ENCODE measurements at regions not wholly inside any gene's neighbourhood (a gene's known extent, or its start where the extent isn't known, plus 50 kb on each side); places are given as distances from the start of the nearest gene placed in this dataset.

GRCh38 chr17:79364315-79365094, 246.3 kb downstream of the RBFOX3 start:
- no peak for DNase-seq

- no peak for DNase-seq
These were observed 247.1 kb downstream of the RBFOX3 start for GRCh38 chr17:79363552-79364275.

GRCh38 chr17:79362772-79363305, 248.0 kb downstream of the RBFOX3 start:
- no peak for DNase-seq

GRCh38 chr17:79361873-79362771, 248.7 kb downstream of the RBFOX3 start:
- DNase-seq = no peak

- no peak for DNase-seq
These were observed 249.6 kb downstream of the RBFOX3 start for GRCh38 chr17:79361221-79361734.

- DNase-seq = no peak
These were observed 250.7 kb downstream of the RBFOX3 start for GRCh38 chr17:79360196-79360595.

- DNase-seq = no peak
These were observed 253.9 kb downstream of the RBFOX3 start for GRCh38 chr17:79356839-79357447.

- no peak for DNase-seq
These were observed 255.7 kb downstream of the RBFOX3 start for GRCh38 chr17:79355165-79355564.

GRCh38 chr17:79354173-79354820, 256.6 kb downstream of the RBFOX3 start:
- no peak for DNase-seq

GRCh38 chr17:79353548-79353947, 257.3 kb downstream of the RBFOX3 start:
- no peak for DNase-seq

GRCh38 chr17:79353016-79353415, 257.8 kb downstream of the RBFOX3 start:
- no peak for DNase-seq

- no peak for DNase-seq
These were observed 260.3 kb downstream of the RBFOX3 start for GRCh38 chr17:79350533-79350932.

- no peak for DNase-seq
These were observed 261.1 kb downstream of the RBFOX3 start for GRCh38 chr17:79349506-79350400.

GRCh38 chr17:79342376-79342775, 267.8 kb downstream of the ENGASE start:
- no peak for DNase-seq

GRCh38 chr17:79341816-79342215, 267.2 kb downstream of the ENGASE start:
- no peak for DNase-seq

- DNase-seq = no peak
These were observed 266.7 kb downstream of the ENGASE start for GRCh38 chr17:79341222-79341780.

GRCh38 chr17:79340333-79341221, 266.0 kb downstream of the ENGASE start:
- no peak for DNase-seq

GRCh38 chr17:79339321-79339720, 264.7 kb downstream of the ENGASE start:
- no peak for DNase-seq

- DNase-seq = no peak
These were observed 264.0 kb downstream of the ENGASE start for GRCh38 chr17:79338604-79339003.

Data from NCI-H774 (cell line).